AG04450 (cell line): ENCODE measurements at regions not wholly inside any gene's neighbourhood (a gene's known extent, or its start where the extent isn't known, plus 50 kb on each side); places are given as distances from the start of the nearest gene placed in this dataset.
"Not testable (repeated sequence)": the region's sequence is repeated elsewhere in the genome, so short reads cannot be mapped to it uniquely, and the experiment has no call there.

ENCODE experiments used
- CTCF ChIA-PET: fragments of 300-600, 350-600 bp; formaldehyde crosslinking; extraction: SDS; loops from one replicate; lab custom pipeline; 2022; ENCODE audit warnings: antibody characterized with exemption, inconsistent platforms; lab: Charles Lee
- POLR2A ChIA-PET: fragments of 350-600 bp; formaldehyde crosslinking; extraction: SDS; loops from one replicate; lab custom pipeline; 2021; ENCODE audit warnings: antibody characterized with exemption, inconsistent platforms; lab: Yijun Ruan, JAX
- DNase-seq: peaks from one replicate; pipeline ENCODE4 v3.0.0-alpha.2; 2011; ENCODE audit warnings: low read depth, low spot score
- H3K27ac ChIP-seq: one replicate; pipeline ENCODE4 v1.5.1; 2012; ENCODE audit warnings: low read depth, low read length, control low read depth
- H3K27me3 ChIP-seq: one replicate; pipeline ENCODE4 v1.6.0; 2012; ENCODE audit warnings: low read length; ENCODE audit not compliant: control insufficient read depth, insufficient read depth
- H3K4me3 ChIP-seq: 2 replicates; pipeline ENCODE4 v1.5.1; 2011; ENCODE audit warnings: mild to moderate bottlenecking, low read depth, low read length, control low read depth
- H3K9me3 ChIP-seq: 2 replicates; pipeline ENCODE4 v1.5.1; 2012; ENCODE audit warnings: low read length; ENCODE audit not compliant: control insufficient read depth, insufficient read depth
- CTCF ChIP-seq: IDR thresholded peaks from 2 replicates; pipeline ENCODE4 v1.5.1; 2011; ENCODE audit warnings: low read depth, low read length, control low read depth, inconsistent platforms

GRCh38 chr6:155881826-155882526 is 426.3 kb upstream of the NOX3 start:
- no peaks in the 10 kb centered on the region for H3K9me3 ChIP-seq
- no peak for DNase-seq
- no peaks in the 10 kb centered on the region for H3K27me3 ChIP-seq
- no peak overlapping the region for H3K27ac ChIP-seq
- ChIA-PET CTCF (interaction anchor here (1.6 kb wide), 1 partner anchor 387 kb away, joined by 5 read pairs; no protein-coding TSS in a partner anchor), POLR2A (interaction anchor here (0.7 kb wide), 1 partner anchor 650 kb away, joined by 3 read pairs; no protein-coding TSS in a partner anchor)
- no peak for TF ChIP-seq CTCF
- H3K4me3 ChIP-seq, result no peak overlapping the region

- DNase-seq, result no peak
- no peak overlapping the region for H3K4me3 ChIP-seq
- ChIA-PET POLR2A (no interaction called here), CTCF (interaction anchor here (0.6 kb wide), 1 partner anchor 1072 kb away, joined by 3 read pairs; no protein-coding TSS in a partner anchor)
- H3K27ac ChIP-seq, result no peak overlapping the region
- H3K27me3 ChIP-seq, result no peaks in the 10 kb centered on the region
- TF ChIP-seq CTCF, result no peak
- no peaks in the 10 kb centered on the region for H3K9me3 ChIP-seq
Measured at GRCh38 chr6:155880900-155881299, 425.3 kb upstream of the NOX3 start.

DNA sequence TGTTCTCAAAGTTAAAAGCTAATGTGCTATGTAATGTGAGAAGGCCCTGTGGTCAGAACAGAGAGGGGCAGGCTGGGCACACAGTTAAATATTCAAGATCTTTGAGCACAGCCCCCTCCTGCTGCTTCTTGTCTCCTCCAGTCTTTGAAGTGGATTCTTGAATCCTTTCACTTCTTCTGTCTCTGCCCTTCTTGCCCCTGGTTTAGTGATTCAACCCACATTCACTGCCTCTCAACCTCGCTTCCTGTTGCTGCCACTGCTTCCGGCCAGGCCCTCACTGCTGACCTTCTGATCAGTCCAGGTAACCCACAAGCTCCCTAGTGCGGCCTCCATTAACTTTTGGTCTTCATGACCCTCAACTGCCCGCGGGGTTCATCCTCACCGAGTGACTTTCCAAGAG is 417.3 kb upstream of the NOX3 start:
- no peak for TF ChIP-seq CTCF
- Histone ChIP-seq H3K27me3 (no peaks in the 10 kb centered on the region), H3K4me3 (no peak overlapping the region), H3K9me3 (no peaks in the 10 kb centered on the region), H3K27ac (no peak overlapping the region)
- ChIA-PET CTCF (no interaction called here), POLR2A (no interaction called here)
- no peak for DNase-seq

DNA sequence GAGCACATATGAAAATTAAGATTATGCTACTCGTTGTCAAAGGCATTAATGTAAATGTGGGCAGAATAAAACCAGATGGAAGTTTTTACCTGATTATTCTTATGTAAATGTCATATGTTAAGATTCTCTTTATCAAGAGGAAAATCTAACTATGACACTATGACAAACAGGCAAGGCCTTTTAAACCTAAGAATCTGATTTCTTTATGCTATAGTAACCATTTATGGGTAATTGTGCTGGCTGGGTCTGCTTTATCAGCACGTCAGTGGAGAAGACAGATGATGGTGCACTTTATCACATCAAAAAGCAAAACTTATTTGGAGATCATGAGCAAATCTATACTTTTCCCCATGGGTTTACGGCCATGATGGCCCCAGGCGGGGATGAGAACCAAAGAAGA is 412.0 kb upstream of the NOX3 start:
- POLR2A ChIA-PET, result no interaction called here

GRCh38 chr6:155866676-155867390 is 411.2 kb upstream of the NOX3 start:
- CTCF ChIA-PET, H3K27ac ChIP-seq, DNase-seq, POLR2A ChIA-PET, H3K27me3 ChIP-seq, H3K4me3 ChIP-seq, H3K9me3 ChIP-seq: not testable (repeated sequence)

More for the DNA sequence above, 412.0 kb upstream of the NOX3 start:
- DNase-seq, result no peak
- no peak for TF ChIP-seq CTCF
- Histone ChIP-seq H3K27me3 (no peaks in the 10 kb centered on the region), H3K9me3 (peaks cover 3% of the 10 kb centered on the region; the same call in 1 of the 2 replicates), H3K27ac (no peak overlapping the region), H3K4me3 (no peak overlapping the region)
- CTCF ChIA-PET, result no interaction called here
